ENCODE measurements at regions not wholly inside any gene's neighbourhood (a gene's known extent, or its start where the extent isn't known, plus 50 kb on each side); places are given as distances from the start of the nearest gene placed in this dataset.

GRCh38 chr2:234834228-234834923 is 117.4 kb upstream of the SH3BP4 start:
- no peak for DNase-seq

DNA sequence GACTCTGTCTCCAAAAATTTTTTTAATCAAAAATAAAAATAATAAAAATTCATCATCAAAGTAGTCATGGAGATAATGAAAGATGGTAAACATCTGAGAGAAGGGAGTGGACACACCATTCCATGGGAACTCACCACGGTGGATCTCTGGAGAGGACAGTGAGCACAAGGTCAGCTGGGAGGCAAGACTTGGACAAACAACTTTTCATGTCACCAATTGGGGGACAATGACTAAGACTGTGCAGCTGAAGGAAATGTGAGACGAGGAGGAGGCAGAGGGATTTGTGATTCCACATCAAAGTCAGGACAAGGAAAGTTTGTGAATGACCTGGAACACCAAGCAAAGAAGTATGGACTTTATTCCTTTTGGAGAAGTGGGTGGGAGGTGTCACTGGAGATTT is 121.0 kb upstream of the SH3BP4 start:
- no peak for DNase-seq

DNA sequence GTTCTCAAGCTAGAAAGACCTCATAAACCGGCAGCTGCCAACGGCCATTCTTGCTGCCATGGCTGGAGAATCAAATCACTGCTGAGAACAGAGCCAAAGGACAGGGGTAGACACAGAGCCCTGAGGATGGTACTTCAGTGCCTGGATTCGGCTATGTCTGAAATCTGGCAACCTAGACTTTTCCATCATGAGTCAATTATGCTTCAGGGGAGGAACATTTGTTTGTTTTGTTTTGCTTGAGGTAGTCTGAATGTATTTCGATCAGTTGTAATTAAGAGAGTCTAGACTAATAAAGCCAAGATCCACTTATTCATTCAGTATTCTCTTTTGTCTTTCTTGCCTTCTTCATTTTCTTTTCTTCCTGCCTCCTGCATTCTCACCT is 122.8 kb upstream of the SH3BP4 start:
- no peak for DNase-seq

DNA sequence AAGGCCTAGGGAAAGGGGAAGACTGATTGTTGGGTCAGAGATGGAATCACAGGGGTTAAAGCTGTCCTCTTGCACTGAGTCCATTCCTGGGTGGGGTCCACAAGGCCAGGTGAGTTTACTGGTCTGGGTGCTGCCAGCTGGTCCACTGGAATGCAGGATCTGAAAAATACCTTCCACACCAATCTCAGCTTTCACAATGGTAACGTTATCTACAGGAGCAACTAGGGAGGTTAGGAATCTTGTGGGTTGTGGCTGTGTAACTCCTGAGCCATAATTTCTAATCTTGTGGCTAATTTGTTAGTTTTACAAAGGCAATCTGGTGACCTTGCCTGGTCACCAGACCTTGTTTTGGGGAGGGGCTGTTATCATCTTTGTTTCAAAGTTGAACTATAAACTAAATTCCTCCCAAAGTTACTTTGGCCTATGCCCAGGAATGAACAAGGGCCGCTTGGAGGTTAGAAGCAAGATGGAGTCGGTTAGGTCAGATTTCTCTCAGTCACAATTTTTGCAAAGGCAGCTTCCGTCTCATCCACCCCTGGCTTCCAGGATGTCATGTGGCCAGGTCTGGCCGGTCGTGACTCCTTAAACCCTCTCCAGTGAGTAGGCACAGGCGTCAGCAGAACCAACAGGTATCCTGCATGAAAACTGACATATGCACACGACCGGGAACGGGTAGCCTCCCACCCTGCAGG is 123.3 kb upstream of the SH3BP4 start:
- no peak for DNase-seq

DNA sequence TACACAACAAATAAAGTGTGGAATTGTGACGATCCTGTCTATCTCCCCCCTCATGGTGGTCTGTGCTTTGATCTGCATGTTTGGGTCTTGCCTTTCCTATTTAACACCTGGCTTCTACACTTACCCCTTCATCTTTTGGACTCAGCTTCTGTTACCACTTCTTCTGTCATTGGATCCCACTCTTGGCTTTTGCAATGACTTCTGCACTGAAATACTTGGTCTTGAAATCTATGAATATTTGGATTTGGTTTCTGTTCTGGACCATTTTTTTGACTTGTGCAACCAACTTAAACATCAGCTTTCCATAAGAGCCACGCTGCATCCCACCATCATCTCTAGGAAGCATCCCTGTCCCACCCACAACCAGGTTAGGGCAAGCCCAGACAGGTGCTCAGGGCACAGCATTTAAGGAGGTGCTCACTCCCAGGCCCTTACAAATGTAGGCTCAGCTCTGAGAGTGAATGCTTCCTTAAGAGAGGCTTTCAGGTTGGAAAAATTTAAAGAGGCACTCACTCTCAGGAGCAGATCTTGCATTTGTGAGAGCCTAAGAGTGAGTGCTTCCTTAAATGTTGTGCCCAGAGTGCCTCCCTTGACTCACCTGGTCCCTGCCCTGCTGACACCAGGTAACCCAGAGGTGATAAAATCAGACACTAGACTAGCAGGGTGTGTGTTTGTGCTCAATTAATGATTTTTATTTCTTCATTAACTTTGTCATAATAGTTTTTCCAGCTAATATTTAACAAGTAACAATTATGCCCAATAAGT is 124.5 kb upstream of the SH3BP4 start:
- DNase-seq, result no peak

- no peak for DNase-seq
Observed at GRCh38 chr2:234826681-234827080, 125.1 kb upstream of the SH3BP4 start.

DNA sequence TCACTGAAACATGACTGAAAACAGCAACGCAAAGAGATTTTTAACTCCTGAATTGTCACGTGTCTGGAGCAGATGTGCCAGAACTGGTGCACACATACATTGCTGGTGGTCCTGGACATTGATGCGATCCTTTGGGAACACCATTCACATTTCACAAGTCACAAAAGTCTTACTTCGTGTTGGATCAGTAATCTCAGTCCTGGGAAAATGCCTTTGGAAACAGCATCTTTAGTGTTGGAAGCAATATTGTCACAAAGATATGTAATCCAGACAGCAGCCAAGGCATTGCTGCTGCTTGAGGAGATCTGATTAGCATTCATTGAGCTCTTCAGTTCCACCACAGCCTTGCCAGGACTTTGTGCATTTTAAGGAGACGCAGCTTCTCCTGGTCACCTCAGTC is 126.2 kb upstream of the SH3BP4 start:
- DNase-seq, result no peak

- DNase-seq, result no peak
Observed at GRCh38 chr2:234823877-234824376, 127.9 kb upstream of the SH3BP4 start.

GRCh38 chr2:234823196-234823876 is 128.5 kb upstream of the SH3BP4 start:
- no peak for DNase-seq

GRCh38 chr2:234821946-234822475 is 129.8 kb upstream of the SH3BP4 start:
- DNase-seq, result no peak

DNA sequence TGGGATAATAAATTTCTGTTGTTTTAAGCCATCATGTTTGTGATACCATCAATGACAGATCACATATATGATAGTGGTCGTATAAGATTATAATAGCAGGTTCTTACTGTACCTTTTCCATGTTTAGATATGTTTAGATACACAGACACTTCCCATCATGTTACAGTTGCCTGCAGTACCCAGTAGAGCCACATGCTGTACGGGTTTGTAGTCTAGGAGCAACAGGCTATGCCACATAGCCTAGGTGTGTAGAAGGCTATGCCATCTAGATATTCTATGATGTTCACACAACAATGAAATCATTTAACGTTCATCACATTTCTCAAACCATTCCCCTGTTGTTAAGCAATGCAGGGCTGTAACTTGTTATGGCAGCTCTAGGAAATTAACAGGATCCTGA is 132.9 kb upstream of the SH3BP4 start:
- DNase-seq, result no peak

DNA sequence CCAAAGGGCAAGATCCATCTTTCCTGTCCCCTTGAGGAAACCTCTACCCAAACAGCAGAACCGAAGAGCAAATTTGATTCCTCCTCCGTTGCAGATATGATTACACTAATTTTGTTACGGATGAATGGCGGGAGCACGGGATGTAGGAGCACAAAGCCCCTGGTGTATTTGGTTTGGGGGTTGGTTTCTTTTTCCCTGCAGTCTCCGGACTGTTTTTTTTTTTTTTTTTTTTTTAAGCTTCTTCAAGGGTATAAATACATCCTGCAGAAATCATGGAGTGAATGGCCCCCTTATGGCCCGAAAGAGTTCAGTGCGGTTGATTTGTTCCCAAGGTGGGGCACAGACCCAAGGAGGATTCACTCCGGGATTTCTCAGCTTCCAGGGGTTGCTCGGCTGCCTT is 135.3 kb upstream of the SH3BP4 start:
- DNase-seq, result peak; percentile 20

DNA sequence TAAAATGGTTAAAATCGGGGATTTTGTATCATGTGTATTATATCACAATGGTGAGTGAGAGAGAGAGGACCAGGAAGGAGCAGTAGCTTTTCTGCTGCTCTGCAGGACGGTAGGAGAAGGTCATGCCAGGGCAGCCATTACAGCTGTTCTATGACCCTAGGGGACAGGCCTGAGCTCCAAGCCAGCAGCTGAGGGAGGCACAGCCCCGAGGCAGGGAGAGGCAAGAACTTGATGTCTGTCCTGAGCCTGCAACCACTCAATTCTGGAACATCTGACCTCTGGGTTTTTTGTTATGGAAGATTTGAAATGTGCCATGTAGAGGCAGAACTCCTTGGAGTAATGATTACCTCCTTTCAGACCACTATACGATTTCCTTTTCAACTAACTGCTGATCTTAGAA is 135.8 kb upstream of the SH3BP4 start:
- DNase-seq, result no peak

GRCh38 chr2:234814374-234814773 is 137.4 kb upstream of the SH3BP4 start:
- peak; percentile 43 for DNase-seq

DNA sequence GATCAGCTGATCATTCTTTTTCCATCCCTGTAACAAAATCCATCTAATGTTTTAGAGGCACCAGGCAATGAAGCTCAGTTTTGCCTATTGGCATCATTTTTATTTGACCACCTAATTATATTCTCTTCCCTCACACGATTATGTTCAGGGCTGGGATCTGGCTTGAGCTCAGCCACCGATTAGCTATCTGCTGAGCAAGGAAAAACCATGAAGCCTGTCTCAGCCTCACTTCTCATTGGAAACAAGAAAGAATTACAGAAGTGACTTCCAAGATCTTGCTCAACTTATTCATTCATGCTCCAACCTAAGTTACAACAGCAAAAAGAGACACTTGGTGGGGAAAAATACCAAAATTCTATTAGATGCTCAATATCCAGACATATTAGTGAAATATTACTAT is 139.0 kb upstream of the SH3BP4 start:
- DNase-seq, result no peak

DNA sequence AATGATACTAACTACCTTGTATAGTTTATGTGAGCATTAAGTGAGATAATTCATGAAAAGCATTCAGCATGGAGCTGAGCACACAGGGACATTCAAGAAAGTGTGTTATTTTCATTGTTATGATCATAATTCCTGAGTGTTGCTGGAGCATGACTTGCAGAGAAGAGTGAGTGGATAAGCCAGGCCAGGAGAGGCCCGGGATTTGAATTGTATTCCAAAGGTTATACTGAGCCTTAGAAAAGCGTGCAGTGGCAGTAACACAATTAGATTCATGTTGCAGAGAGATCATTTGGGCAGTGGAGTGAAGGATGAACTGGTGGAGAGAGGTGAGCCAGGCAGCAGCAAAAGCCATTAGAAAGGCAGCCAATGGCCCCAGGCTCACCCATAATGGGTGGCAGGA is 142.9 kb upstream of the SH3BP4 start:
- no peak for DNase-seq

DNA sequence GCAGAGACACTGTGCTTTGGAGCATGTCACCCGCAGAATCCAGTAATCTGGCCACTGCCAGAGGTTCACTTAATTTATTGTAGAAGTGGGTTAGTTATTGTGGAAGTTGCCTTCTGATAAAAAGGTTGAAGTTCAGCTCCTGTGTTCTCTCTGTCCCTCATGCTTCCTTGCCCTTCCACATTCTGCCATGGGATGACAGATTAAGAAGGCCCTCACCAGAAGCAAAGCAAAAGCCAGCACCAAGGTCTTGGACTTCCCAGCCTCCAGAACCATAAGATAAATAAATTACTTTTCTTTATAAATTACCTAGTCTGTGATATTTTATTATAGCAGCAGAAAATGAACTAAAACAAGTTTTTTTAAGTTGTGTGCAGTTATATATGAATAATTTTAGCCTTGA is 145.0 kb upstream of the SH3BP4 start:
- DNase-seq, result no peak

- no peak for DNase-seq
Observed at GRCh38 chr2:234805836-234806235, 146.0 kb upstream of the SH3BP4 start.

GRCh38 chr2:234804704-234805103 is 147.1 kb upstream of the SH3BP4 start:
- no peak for DNase-seq

GRCh38 chr2:234802845-234803171 is 149.0 kb upstream of the SH3BP4 start:
- no peak for DNase-seq

- no peak for DNase-seq
Observed at GRCh38 chr2:234802071-234802844, 149.6 kb upstream of the SH3BP4 start.

DNA sequence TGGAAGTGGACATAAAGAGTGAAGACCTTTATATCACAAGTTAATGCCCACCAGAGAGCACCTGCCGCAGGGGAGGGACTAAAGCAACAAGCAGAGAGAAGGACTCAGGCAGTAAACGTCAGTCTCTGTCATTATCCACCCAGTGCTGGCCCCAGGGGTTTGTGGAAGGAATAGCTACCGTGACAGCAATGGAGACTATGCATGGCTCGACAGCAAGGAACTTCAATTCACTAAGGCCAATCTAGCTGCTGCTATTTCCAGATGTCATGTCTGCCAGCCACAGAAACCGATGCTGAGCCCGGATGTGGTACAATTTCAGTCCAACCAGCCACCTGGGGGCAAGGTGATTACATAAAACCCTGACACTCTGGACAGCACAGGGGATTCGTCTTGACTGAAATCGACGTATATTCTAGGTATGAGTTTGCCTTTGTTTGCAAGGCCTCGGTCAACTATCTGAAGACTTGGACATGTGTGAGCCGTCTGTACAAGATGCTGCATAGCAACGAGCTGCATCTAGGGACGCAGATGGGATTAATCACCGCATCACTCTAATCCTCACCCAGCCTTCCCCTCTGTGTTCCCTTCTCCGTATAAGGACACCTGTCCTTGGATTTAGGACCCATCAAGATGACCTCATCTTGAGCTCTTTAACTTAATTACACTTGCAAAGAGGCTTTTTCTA is 154.1 kb upstream of the SH3BP4 start:
- DNase-seq, result no peak
